Uterus (tissue), 3 donors: ENCODE measurements at regions not wholly inside any gene's neighbourhood (a gene's known extent, or its start where the extent isn't known, plus 50 kb on each side); places are given as distances from the start of the nearest gene placed in this dataset.

Source experiments
- DNase-seq, 2 donors: peaks; one replicate each; pipeline ENCODE4 v3.0.0-alpha.2; 2019 to 2020
- H3K27ac ChIP-seq, 2 donors: fragments of 200-600 bp; sonication (generic); 1 replicate in 1 of 2; 2 replicates in 1 of 2; pipeline ENCODE4 v1.5.1; 2016 to 2018
- H3K27me3 ChIP-seq, 2 donors: fragments of 200-600 bp; sonication (generic); one replicate each; pipeline ENCODE4 v1.5.1; 2018 to 2019; ENCODE audit warnings: control low read depth in 1 of 2
- H3K36me3 ChIP-seq, 2 donors: fragments of 200-600 bp; sonication (generic); one replicate each; pipeline ENCODE4 v1.5.1; 2019; ENCODE audit warnings: control low read depth in 1 of 2
- H3K4me1 ChIP-seq, 2 donors: fragments of 200-600 bp; sonication (generic); one replicate each; pipeline ENCODE4 v1.5.1; 2018 to 2019; ENCODE audit warnings: control low read depth in 1 of 2
- H3K4me3 ChIP-seq, 2 donors: fragments of 200-600 bp; sonication (generic); 1 replicate in 1 of 2; 2 replicates in 1 of 2; pipeline ENCODE4 v1.5.1; 2018 to 2019; ENCODE audit warnings: mild to moderate bottlenecking in 1 of 2
- H3K9me3 ChIP-seq, 2 donors: fragments of 200-600 bp; sonication (generic); one replicate each; pipeline ENCODE4 v1.5.1; 2019; ENCODE audit warnings: control low read depth in 1 of 2
- POLR2A ChIP-seq, 2 donors: fragments of 450-650 bp; IDR thresholded peaks; one replicate each; pipeline ENCODE4 v1.6.1; 2016; ENCODE audit warnings: antibody characterized with exemption in 2 of 2, mild to moderate bottlenecking in 1 of 2, moderate library complexity in 1 of 2
- intact Hi-C: fragments of 100-400 bp; cut with DNase I; formaldehyde crosslinking; loops from one replicate; pipeline ENCODE4 v1.15.1; 2023; ENCODE audit warnings: low total_unique reads
- TF ChIP-seq, protein P1 (sequence below), 4 experiments: fragments of 200-600 bp in 2 of 4; fragments of 450-650 bp in 2 of 4; sonication (generic) in 2 of 4; IDR thresholded peaks; one replicate each; pipeline ENCODE4 v1.5.1; 2016 to 2019; ENCODE audit warnings: antibody characterized with exemption in 4 of 4, mild to moderate bottlenecking in 2 of 4, moderate library complexity in 1 of 4
- donor health status: DM: yes; HTN: yes; CAD: no.

DNA sequence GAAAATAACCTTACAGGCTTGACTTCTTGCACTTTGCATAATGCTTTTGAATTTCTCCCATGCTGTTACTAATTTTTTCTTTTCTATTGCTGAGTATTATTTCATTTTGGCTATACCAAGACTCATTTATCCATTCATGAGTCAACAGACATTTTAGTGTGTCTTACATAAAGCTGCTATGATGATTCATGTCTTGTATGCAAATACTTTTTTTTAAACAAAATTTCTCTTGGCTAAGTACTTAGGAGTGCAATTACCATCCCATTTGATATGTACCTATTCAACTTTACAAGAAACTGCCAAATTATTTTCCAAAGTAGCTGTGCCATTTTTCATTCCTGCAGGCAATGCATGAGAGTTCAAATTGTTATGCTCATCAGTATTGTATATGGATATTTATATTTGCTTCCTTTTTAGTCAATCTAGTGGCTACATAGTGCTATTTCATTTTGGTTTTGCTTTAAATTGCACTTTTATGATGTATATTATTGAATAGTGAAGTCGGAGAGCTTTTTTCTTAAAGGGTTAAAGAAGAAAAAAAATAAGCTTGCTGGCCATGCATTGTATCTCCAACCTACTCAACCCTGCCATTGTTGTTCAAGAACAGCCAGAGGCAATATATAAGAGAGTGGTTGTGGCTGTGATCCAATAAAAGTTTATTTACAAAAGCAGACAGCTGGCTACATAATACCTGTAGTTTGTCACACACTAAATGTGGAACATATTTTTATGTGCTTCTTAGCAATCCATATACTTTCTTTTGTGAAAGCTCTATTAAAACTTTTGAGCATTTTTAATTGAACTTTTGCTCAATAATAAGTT is 862.8 kb downstream of the KCNT2 start:
- H3K27ac ChIP-seq, result no peak overlapping the region
- no peaks in the 10 kb centered on the region for H3K36me3 ChIP-seq
- no peaks in the 10 kb centered on the region for H3K4me1 ChIP-seq
- no peaks in the 10 kb centered on the region for H3K9me3 ChIP-seq
- no peaks in the 10 kb centered on the region for H3K27me3 ChIP-seq
- TF ChIP-seq POLR2A (IDR thresholded peaks at IDR 0.05), result no peak
- TF ChIP-seq, protein P1, sequence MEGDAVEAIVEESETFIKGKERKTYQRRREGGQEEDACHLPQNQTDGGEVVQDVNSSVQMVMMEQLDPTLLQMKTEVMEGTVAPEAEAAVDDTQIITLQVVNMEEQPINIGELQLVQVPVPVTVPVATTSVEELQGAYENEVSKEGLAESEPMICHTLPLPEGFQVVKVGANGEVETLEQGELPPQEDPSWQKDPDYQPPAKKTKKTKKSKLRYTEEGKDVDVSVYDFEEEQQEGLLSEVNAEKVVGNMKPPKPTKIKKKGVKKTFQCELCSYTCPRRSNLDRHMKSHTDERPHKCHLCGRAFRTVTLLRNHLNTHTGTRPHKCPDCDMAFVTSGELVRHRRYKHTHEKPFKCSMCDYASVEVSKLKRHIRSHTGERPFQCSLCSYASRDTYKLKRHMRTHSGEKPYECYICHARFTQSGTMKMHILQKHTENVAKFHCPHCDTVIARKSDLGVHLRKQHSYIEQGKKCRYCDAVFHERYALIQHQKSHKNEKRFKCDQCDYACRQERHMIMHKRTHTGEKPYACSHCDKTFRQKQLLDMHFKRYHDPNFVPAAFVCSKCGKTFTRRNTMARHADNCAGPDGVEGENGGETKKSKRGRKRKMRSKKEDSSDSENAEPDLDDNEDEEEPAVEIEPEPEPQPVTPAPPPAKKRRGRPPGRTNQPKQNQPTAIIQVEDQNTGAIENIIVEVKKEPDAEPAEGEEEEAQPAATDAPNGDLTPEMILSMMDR (IDR thresholded peaks at IDR 0.05), result no peak
- intact Hi-C loops, result no loop called here
- no peak overlapping the region for H3K4me3 ChIP-seq
- DNase-seq, result no peak

DNA sequence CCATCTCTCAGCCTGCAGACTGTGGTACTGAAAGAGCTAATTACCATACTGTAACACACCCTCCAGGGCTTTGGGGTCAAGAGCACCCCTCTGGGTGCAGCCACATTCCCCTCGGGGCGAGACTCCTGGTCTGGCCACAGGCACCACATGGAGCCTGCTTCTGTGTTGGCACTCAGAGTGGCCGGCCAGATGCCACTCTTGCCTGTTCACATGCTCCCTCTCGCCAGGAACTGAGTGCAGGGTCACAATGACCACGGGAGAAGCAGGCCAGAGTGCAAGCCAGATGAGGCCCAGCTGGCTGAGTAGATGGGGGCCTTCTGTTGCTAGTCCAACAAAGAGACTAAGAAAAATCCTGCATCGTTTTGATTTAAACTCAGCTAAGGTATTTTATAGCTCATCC is 864.0 kb downstream of the KCNT2 start:
- H3K27ac ChIP-seq, result no peak overlapping the region
- no peaks in the 10 kb centered on the region for H3K9me3 ChIP-seq
- no peak overlapping the region for H3K4me3 ChIP-seq
- TF ChIP-seq POLR2A (IDR thresholded peaks at IDR 0.05), result no peak
- TF ChIP-seq, protein P1 (IDR thresholded peaks at IDR 0.05), result no peak
- intact Hi-C loops, result no loop called here
- H3K27me3 ChIP-seq, result no peaks in the 10 kb centered on the region
- no peaks in the 10 kb centered on the region for H3K4me1 ChIP-seq
- no peaks in the 10 kb centered on the region for H3K36me3 ChIP-seq
- DNase-seq, result no peak

DNA sequence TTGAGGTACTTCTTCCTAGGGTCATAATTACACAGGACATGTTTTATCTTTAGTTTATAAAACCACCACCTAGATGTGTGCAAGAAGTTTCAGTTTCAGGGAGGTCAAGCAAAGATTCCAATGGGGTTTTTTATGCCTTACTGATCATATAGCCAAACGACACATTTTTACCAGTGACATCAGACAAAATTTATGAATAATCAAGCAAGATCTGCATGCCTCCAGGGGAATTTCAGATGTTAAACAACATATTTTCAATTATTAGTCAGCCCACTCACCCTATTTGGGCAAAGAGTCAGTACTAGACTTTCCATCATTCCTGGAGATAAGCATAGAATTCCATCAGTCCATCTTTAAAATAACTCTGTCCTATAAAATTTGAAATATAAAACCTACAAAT is 867.4 kb downstream of the KCNT2 start:
- DNase-seq, result no peak
- TF ChIP-seq, protein P1 (IDR thresholded peaks at IDR 0.05), result no peak
- TF ChIP-seq POLR2A (IDR thresholded peaks at IDR 0.05), result no peak
- Histone ChIP-seq H3K4me3 (no peak overlapping the region), H3K27me3 (no peaks in the 10 kb centered on the region), H3K9me3 (no peaks in the 10 kb centered on the region), H3K27ac (no peak overlapping the region), H3K4me1 (no peaks in the 10 kb centered on the region), H3K36me3 (no peaks in the 10 kb centered on the region)
- intact Hi-C loops, result no loop called here

DNA sequence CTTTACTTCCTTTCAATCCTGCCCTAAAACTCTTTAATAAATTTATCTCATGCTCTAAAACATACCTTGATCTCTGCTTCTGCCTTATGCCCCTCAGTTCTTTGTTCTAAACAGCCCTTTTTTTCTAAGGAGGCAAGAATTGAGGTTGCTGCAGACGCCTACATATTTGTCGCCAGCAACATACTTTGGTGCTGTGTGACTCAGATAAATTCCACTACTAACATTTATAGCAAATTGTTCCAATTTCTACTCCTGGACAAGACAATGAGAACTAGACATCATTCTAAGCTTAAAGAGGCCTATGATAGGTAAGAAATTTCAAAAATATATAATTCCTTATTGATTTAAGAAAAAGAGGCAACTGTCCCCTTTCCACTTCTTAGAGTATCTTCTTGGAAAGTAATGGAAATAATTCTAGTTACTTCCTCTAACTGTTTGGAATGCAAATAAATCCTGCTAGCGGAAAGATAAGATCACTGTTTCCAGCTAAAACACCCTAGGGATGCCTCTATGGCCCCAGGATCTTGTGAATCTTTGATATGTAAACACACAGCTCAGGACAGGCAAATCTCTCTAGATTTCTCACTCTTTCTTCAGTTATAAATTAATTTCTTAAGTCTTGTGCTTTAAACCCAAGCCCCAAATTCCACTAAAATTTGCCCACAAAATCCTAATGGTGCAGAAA is 869.1 kb downstream of the KCNT2 start:
- DNase-seq, result no peak
- Histone ChIP-seq H3K4me3 (no peak overlapping the region), H3K27me3 (no peaks in the 10 kb centered on the region), H3K9me3 (no peaks in the 10 kb centered on the region), H3K4me1 (no peaks in the 10 kb centered on the region), H3K27ac (no peak overlapping the region), H3K36me3 (no peaks in the 10 kb centered on the region)
- no peak for TF ChIP-seq POLR2A (IDR thresholded peaks at IDR 0.05)
- TF ChIP-seq, protein P1 (IDR thresholded peaks at IDR 0.05), result no peak
- intact Hi-C loops, result no loop called here

DNA sequence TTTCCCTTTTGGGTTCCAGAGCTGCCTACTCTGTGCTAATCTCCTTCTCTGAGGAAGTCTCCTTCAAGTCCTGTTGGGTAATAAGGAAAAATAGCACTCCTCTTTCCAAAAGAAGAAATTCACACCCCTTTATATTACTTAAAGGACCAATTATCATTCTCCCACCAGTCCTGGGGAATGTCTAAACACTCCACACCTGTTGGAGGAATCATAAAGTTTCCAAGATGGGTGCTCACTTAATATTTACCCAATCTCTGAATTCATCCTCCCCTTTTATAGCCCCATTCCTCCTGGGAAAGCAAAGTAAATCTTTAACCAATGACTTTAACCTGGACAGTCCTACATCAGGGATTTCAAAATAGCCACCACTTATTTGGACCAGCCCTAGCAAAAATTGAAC is 873.1 kb downstream of the KCNT2 start:
- no peak for TF ChIP-seq POLR2A (IDR thresholded peaks at IDR 0.05)
- TF ChIP-seq, protein P1 (IDR thresholded peaks at IDR 0.05), result no peak
- no peak for DNase-seq
- no peaks in the 10 kb centered on the region for H3K27me3 ChIP-seq
- no peaks in the 10 kb centered on the region for H3K4me1 ChIP-seq
- no peaks in the 10 kb centered on the region for H3K36me3 ChIP-seq
- intact Hi-C loops, result no loop called here
- H3K4me3 ChIP-seq, result no peak overlapping the region
- no peak overlapping the region for H3K27ac ChIP-seq
- no peaks in the 10 kb centered on the region for H3K9me3 ChIP-seq
